Uterus (tissue), 3 donors: ENCODE measurements at regions not wholly inside any gene's neighbourhood (a gene's known extent, or its start where the extent isn't known, plus 50 kb on each side); places are given as distances from the start of the nearest gene placed in this dataset.

ENCODE experiments used
- DNase-seq, 2 donors: peaks; one replicate each; pipeline ENCODE4 v3.0.0-alpha.2; 2019 to 2020
- H3K27ac ChIP-seq, 2 donors: fragments of 200-600 bp; sonication (generic); 1 replicate in 1 of 2; 2 replicates in 1 of 2; pipeline ENCODE4 v1.5.1; 2016 to 2018
- H3K27me3 ChIP-seq, 2 donors: fragments of 200-600 bp; sonication (generic); one replicate each; pipeline ENCODE4 v1.5.1; 2018 to 2019; ENCODE audit warnings: control low read depth in 1 of 2
- H3K36me3 ChIP-seq, 2 donors: fragments of 200-600 bp; sonication (generic); one replicate each; pipeline ENCODE4 v1.5.1; 2019; ENCODE audit warnings: control low read depth in 1 of 2
- H3K4me1 ChIP-seq, 2 donors: fragments of 200-600 bp; sonication (generic); one replicate each; pipeline ENCODE4 v1.5.1; 2018 to 2019; ENCODE audit warnings: control low read depth in 1 of 2
- H3K4me3 ChIP-seq, 2 donors: fragments of 200-600 bp; sonication (generic); 1 replicate in 1 of 2; 2 replicates in 1 of 2; pipeline ENCODE4 v1.5.1; 2018 to 2019; ENCODE audit warnings: mild to moderate bottlenecking in 1 of 2
- H3K9me3 ChIP-seq, 2 donors: fragments of 200-600 bp; sonication (generic); one replicate each; pipeline ENCODE4 v1.5.1; 2019; ENCODE audit warnings: control low read depth in 1 of 2
- CTCF ChIP-seq, 4 experiments: fragments of 200-600 bp in 2 of 4; fragments of 450-650 bp in 2 of 4; sonication (generic) in 2 of 4; IDR thresholded peaks; one replicate each; pipeline ENCODE4 v1.5.1; 2016 to 2019; ENCODE audit warnings: antibody characterized with exemption in 4 of 4, mild to moderate bottlenecking in 2 of 4, moderate library complexity in 1 of 4
- POLR2A ChIP-seq, 2 donors: fragments of 450-650 bp; IDR thresholded peaks; one replicate each; pipeline ENCODE4 v1.6.1; 2016; ENCODE audit warnings: antibody characterized with exemption in 2 of 2, mild to moderate bottlenecking in 1 of 2, moderate library complexity in 1 of 2
- intact Hi-C: fragments of 100-400 bp; cut with DNase I; formaldehyde crosslinking; loops from one replicate; pipeline ENCODE4 v1.15.1; 2023; ENCODE audit warnings: low total_unique reads
- donor health status: DM: yes; HTN: yes; CAD: no.

GRCh38 chr9:29816954-29817703, 2243.8 kb upstream of the C9orf72 start:
- no peak overlapping the region for H3K4me3 ChIP-seq
- intact Hi-C loops, result no loop called here
- H3K9me3 ChIP-seq, result peaks cover 0 to 4% of the 10 kb centered on the region in 2 donors
- no peak for DNase-seq
- H3K27me3 ChIP-seq, result no peaks in the 10 kb centered on the region
- no peak overlapping the region for H3K27ac ChIP-seq
- no peaks in the 10 kb centered on the region for H3K36me3 ChIP-seq
- no peaks in the 10 kb centered on the region for H3K4me1 ChIP-seq
- TF ChIP-seq POLR2A (IDR thresholded peaks at IDR 0.05) (no peak), CTCF (IDR thresholded peaks at IDR 0.05) (no peak)

- TF ChIP-seq CTCF (IDR thresholded peaks at IDR 0.05), result no peak
- TF ChIP-seq POLR2A (IDR thresholded peaks at IDR 0.05), result no peak
- no peaks in the 10 kb centered on the region for H3K4me1 ChIP-seq
- peaks cover 0 to 4% of the 10 kb centered on the region in 2 donors for H3K9me3 ChIP-seq
- H3K27me3 ChIP-seq, result no peaks in the 10 kb centered on the region
- no peak for DNase-seq
- intact Hi-C loops, result no loop called here
- no peaks in the 10 kb centered on the region for H3K36me3 ChIP-seq
- no peak overlapping the region for H3K27ac ChIP-seq
- H3K4me3 ChIP-seq, result no peak overlapping the region
These were observed 2249.2 kb upstream of the C9orf72 start for GRCh38 chr9:29822458-29822857.

- intact Hi-C loops, result no loop called here
- Histone ChIP-seq H3K4me3 (no peak overlapping the region), H3K27me3 (no peaks in the 10 kb centered on the region), H3K9me3 (peaks cover 0 to 3% of the 10 kb centered on the region in 2 donors), H3K27ac (no peak overlapping the region), H3K36me3 (no peaks in the 10 kb centered on the region), H3K4me1 (no peaks in the 10 kb centered on the region)
- no peak for TF ChIP-seq POLR2A (IDR thresholded peaks at IDR 0.05)
- TF ChIP-seq CTCF (IDR thresholded peaks at IDR 0.05), result no peak
- DNase-seq, result no peak
These were observed 2253.1 kb upstream of the C9orf72 start for GRCh38 chr9:29826421-29826820.

GRCh38 chr9:29830821-29831220, 2257.5 kb upstream of the C9orf72 start:
- intact Hi-C loops, result no loop called here
- H3K4me1 ChIP-seq, result no peaks in the 10 kb centered on the region
- H3K27me3 ChIP-seq, result no peaks in the 10 kb centered on the region
- no peaks in the 10 kb centered on the region for H3K36me3 ChIP-seq
- H3K27ac ChIP-seq, result no peak overlapping the region
- peaks cover 0 to 3% of the 10 kb centered on the region in 2 donors for H3K9me3 ChIP-seq
- TF ChIP-seq POLR2A (IDR thresholded peaks at IDR 0.05) (no peak), CTCF (IDR thresholded peaks at IDR 0.05) (no peak)
- H3K4me3 ChIP-seq, result no peak overlapping the region
- no peak for DNase-seq

- Histone ChIP-seq H3K9me3 (no peaks in the 10 kb centered on the region), H3K36me3 (no peaks in the 10 kb centered on the region), H3K27ac (no peak overlapping the region), H3K4me1 (no peaks in the 10 kb centered on the region), H3K4me3 (no peak overlapping the region), H3K27me3 (no peaks in the 10 kb centered on the region)
- intact Hi-C loops, result no loop called here
- TF ChIP-seq CTCF (IDR thresholded peaks at IDR 0.05) (no peak), POLR2A (IDR thresholded peaks at IDR 0.05) (no peak)
- no peak for DNase-seq
These were observed 2265.3 kb upstream of the C9orf72 start for GRCh38 chr9:29838491-29839020.
